Ovary (tissue), 3 donors: ENCODE measurements at regions not wholly inside any gene's neighbourhood (a gene's known extent, or its start where the extent isn't known, plus 50 kb on each side); places are given as distances from the start of the nearest gene placed in this dataset.

Experiments used
- CTCF ChIP-seq, 3 donors: fragments of 450-650 bp in 2 of 3; fragments of 200-600 bp in 1 of 3; IDR thresholded peaks; one replicate each; pipeline versions ENCODE4 v1.5.1 to v1.8.0; 2016 to 2022; ENCODE audit warnings: antibody characterized with exemption in 3 of 3, mild to moderate bottlenecking in 1 of 3
- EP300 ChIP-seq: sonication (generic); formaldehyde crosslinking; IDR thresholded peaks from one replicate; pipeline ENCODE4 v1.6.1; 2017; ENCODE audit warnings: antibody characterized with exemption
- donor health status: DM: no; HTN: no; CAD: no.

- TF ChIP-seq CTCF (IDR thresholded peaks at IDR 0.05) (no peak), EP300 (no peak)
These were observed 328.7 kb downstream of the MED10 start for GRCh38 chr5:6049662-6050061.
